Neural crest cell (in vitro differentiated cells): ENCODE measurements at regions not wholly inside any gene's neighbourhood (a gene's known extent, or its start where the extent isn't known, plus 50 kb on each side); places are given as distances from the start of the nearest gene placed in this dataset.
"Not testable (repeated sequence)": the region's sequence is repeated elsewhere in the genome, so short reads cannot be mapped to it uniquely, and the experiment has no call there.

Experiments used
- DNase-seq: peaks from one replicate; pipeline ENCODE4 v3.0.0; 2021; ENCODE audit warnings: low read depth, mixed read lengths, low spot score
- H3K27ac Mint-ChIP-seq: one replicate; pipeline ENCODE4 v1.8.0; 2021; ENCODE audit warnings: mild to moderate bottlenecking, mixed read lengths; ENCODE audit not compliant: unreplicated experiment
- H3K27me3 Mint-ChIP-seq: 2 replicates; pipeline ENCODE4 v1.8.0; 2021; ENCODE audit warnings: low read depth, mild to moderate bottlenecking, mixed read lengths
- H3K36me3 Mint-ChIP-seq: 2 replicates; pipeline ENCODE4 v1.8.0; 2021; ENCODE audit warnings: low read depth, mild to moderate bottlenecking, mixed read lengths
- H3K4me1 Mint-ChIP-seq: 2 replicates; pipeline ENCODE4 v1.8.0; 2021; ENCODE audit warnings: mixed read lengths
- H3K4me3 Mint-ChIP-seq: one replicate; pipeline ENCODE4 v1.8.0; 2021; ENCODE audit warnings: mild to moderate bottlenecking, mixed read lengths
- H3K9me3 Mint-ChIP-seq: 2 replicates; pipeline ENCODE4 v1.8.0; 2021; ENCODE audit warnings: mixed read lengths
- CTCF ChIP-seq: fragments of 200-600 bp; sonication (generic); conservative IDR thresholded peaks from 2 replicates; pipeline ENCODE4 v1.5.0; 2021; ENCODE audit warnings: antibody characterized with exemption, mild to moderate bottlenecking

DNA sequence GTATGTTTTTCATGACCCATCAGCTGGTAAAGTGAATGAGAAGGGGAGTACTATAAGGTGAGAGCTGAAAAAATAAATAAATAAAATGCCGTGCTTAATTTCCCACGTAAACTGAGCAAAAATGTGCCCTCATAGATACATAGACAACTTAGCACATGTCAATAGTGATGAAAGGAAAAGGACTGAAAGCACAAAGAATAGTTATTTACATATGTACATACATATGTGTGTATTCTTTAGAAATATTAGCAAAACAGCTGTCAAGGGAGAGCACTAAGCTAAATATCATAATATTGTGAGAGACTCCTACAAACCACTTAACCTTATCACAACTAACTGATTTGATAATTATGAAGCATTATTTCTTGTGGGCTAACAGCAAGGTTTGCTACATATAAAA, 213.6 kb upstream of the FTMT start:
- no peaks in the 10 kb centered on the region for H3K4me1 Mint-ChIP-seq
- no peaks in the 10 kb centered on the region for H3K9me3 Mint-ChIP-seq
- no peak for TF ChIP-seq CTCF
- H3K27me3 Mint-ChIP-seq: no peaks in the 10 kb centered on the region
- no peaks in the 10 kb centered on the region for H3K36me3 Mint-ChIP-seq
- no peak overlapping the region for H3K4me3 Mint-ChIP-seq
- no peak overlapping the region for H3K27ac Mint-ChIP-seq
- no peak for DNase-seq

- no peaks in the 10 kb centered on the region for H3K9me3 Mint-ChIP-seq
- H3K27ac Mint-ChIP-seq: no peak overlapping the region
- DNase-seq: no peak
- no peaks in the 10 kb centered on the region for H3K4me1 Mint-ChIP-seq
- no peaks in the 10 kb centered on the region for H3K36me3 Mint-ChIP-seq
- no peaks in the 10 kb centered on the region for H3K27me3 Mint-ChIP-seq
- no peak overlapping the region for H3K4me3 Mint-ChIP-seq
- no peak for TF ChIP-seq CTCF
Measured at GRCh38 chr5:121640298-121640697, 211.4 kb upstream of the FTMT start.

- H3K4me3 Mint-ChIP-seq: no peak overlapping the region
- no peaks in the 10 kb centered on the region for H3K9me3 Mint-ChIP-seq
- TF ChIP-seq CTCF: no peak
- no peaks in the 10 kb centered on the region for H3K36me3 Mint-ChIP-seq
- no peak for DNase-seq
- peaks cover 3% of the 10 kb centered on the region for H3K27me3 Mint-ChIP-seq
- no peaks in the 10 kb centered on the region for H3K4me1 Mint-ChIP-seq
- no peak overlapping the region for H3K27ac Mint-ChIP-seq
Measured at GRCh38 chr5:121658221-121658620, 193.5 kb upstream of the FTMT start.

GRCh38 chr5:121660142-121660541, 191.5 kb upstream of the FTMT start:
- H3K27ac Mint-ChIP-seq: no peak overlapping the region
- H3K27me3 Mint-ChIP-seq: peaks cover 5% of the 10 kb centered on the region
- TF ChIP-seq CTCF: no peak
- H3K36me3 Mint-ChIP-seq: no peaks in the 10 kb centered on the region
- H3K9me3 Mint-ChIP-seq: peaks cover 9% of the 10 kb centered on the region
- no peak overlapping the region for H3K4me3 Mint-ChIP-seq
- no peaks in the 10 kb centered on the region for H3K4me1 Mint-ChIP-seq
- no peak for DNase-seq

- peaks cover 11% of the 10 kb centered on the region for H3K9me3 Mint-ChIP-seq
- H3K4me3 Mint-ChIP-seq, H3K36me3 Mint-ChIP-seq: not testable (repeated sequence)
Measured at GRCh38 chr5:121665542-121665941, 186.1 kb upstream of the FTMT start.

GRCh38 chr5:121667292-121667691, 184.4 kb upstream of the FTMT start:
- Mint-ChIP-seq H3K27ac (no peak overlapping the region), H3K4me3 (no peak overlapping the region), H3K4me1 (no peaks in the 10 kb centered on the region), H3K27me3 (peaks cover 2% of the 10 kb centered on the region), H3K9me3 (peaks cover 11% of the 10 kb centered on the region), H3K36me3 (no peaks in the 10 kb centered on the region)
- DNase-seq: no peak
- TF ChIP-seq CTCF: no peak

More at GRCh38 chr5:121665542-121665941, 186.1 kb upstream of the FTMT start:
- H3K27me3 Mint-ChIP-seq, DNase-seq, H3K27ac Mint-ChIP-seq, H3K4me1 Mint-ChIP-seq: not testable (repeated sequence)
